ENCODE measurements at regions not wholly inside any gene's neighbourhood (a gene's known extent, or its start where the extent isn't known, plus 50 kb on each side); places are given as distances from the start of the nearest gene placed in this dataset.
"Not testable (repeated sequence)": the region's sequence is repeated elsewhere in the genome, so short reads cannot be mapped to it uniquely, and the experiment has no call there.

DNA sequence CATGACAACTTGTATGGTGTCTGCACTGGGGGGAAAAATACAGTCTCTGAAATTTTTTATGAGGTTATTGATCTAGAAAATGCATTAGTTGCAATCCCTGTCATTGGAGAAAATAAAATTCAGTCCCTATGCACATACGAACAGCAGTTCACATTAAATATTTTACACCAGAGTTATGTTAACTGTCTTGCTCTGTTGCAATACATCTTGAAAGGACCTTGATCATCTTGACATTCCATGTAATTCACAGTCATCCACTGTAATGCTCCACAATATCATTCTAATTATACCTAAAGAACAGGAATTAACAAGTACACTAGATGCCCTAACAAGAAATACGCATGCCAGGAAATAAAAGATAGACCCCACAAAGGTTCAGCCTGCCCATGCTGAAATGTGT lies 934.6 kb upstream of the PCDH10 start:
- intact Hi-C loops (cut with DNase I) = no loop called here
- Histone ChIP-seq H3K4me1 (no peaks in the 10 kb centered on the region), H3K9me3 (no peaks in the 10 kb centered on the region), H3K4me3 (no peak overlapping the region), H3K27me3 (no peaks in the 10 kb centered on the region), H3K36me3 (no peaks in the 10 kb centered on the region), H3K27ac (no peak overlapping the region)
- ATAC-seq = no peak
- 50% methylated on average over 2 of the region's 2 CpGs for WGBS (ENCODE audit: insufficient coverage, low coverage, low lambda C conversion rate, missing lambda C conversion rate)
- no peak for DNase-seq
- TF ChIP-seq, protein P1, sequence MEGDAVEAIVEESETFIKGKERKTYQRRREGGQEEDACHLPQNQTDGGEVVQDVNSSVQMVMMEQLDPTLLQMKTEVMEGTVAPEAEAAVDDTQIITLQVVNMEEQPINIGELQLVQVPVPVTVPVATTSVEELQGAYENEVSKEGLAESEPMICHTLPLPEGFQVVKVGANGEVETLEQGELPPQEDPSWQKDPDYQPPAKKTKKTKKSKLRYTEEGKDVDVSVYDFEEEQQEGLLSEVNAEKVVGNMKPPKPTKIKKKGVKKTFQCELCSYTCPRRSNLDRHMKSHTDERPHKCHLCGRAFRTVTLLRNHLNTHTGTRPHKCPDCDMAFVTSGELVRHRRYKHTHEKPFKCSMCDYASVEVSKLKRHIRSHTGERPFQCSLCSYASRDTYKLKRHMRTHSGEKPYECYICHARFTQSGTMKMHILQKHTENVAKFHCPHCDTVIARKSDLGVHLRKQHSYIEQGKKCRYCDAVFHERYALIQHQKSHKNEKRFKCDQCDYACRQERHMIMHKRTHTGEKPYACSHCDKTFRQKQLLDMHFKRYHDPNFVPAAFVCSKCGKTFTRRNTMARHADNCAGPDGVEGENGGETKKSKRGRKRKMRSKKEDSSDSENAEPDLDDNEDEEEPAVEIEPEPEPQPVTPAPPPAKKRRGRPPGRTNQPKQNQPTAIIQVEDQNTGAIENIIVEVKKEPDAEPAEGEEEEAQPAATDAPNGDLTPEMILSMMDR (IDR thresholded peaks at IDR 0.05) = no peak
- no peak for TF ChIP-seq POLR2A (IDR thresholded peaks at IDR 0.05)

DNA sequence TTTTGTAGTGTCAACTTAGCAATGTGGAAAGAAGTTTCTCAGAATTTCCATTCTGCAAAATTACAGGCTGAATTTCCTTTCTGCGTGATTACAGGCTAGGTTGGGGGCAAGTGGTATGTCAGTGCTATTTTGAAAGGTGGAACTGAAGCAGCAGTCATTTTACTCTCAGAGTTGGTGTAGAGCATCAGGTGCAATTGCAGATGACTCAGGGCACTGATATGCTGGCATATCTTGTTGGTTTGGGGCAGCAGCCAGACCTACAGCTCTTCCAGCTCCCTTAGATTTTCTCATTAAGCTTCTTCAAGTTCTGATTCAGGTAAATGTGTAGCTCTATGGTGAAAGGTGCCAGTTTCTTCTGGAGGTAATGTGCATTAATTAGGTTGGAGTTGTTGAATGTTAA lies 930.7 kb upstream of the PCDH10 start:
- no peak for ATAC-seq
- Histone ChIP-seq H3K36me3 (no peaks in the 10 kb centered on the region), H3K4me1 (no peaks in the 10 kb centered on the region), H3K4me3 (no peak overlapping the region), H3K27ac (no peak overlapping the region), H3K27me3 (no peaks in the 10 kb centered on the region), H3K9me3 (no peaks in the 10 kb centered on the region)
- TF ChIP-seq POLR2A (IDR thresholded peaks at IDR 0.05) = no peak
- TF ChIP-seq, protein P1 (IDR thresholded peaks at IDR 0.05) = no peak
- DNase-seq = no peak
- WGBS (ENCODE audit: insufficient coverage, low coverage, low lambda C conversion rate, missing lambda C conversion rate) = 56% methylated on average over 1 of the region's 1 CpG
- intact Hi-C loops (cut with DNase I) = no loop called here

DNA sequence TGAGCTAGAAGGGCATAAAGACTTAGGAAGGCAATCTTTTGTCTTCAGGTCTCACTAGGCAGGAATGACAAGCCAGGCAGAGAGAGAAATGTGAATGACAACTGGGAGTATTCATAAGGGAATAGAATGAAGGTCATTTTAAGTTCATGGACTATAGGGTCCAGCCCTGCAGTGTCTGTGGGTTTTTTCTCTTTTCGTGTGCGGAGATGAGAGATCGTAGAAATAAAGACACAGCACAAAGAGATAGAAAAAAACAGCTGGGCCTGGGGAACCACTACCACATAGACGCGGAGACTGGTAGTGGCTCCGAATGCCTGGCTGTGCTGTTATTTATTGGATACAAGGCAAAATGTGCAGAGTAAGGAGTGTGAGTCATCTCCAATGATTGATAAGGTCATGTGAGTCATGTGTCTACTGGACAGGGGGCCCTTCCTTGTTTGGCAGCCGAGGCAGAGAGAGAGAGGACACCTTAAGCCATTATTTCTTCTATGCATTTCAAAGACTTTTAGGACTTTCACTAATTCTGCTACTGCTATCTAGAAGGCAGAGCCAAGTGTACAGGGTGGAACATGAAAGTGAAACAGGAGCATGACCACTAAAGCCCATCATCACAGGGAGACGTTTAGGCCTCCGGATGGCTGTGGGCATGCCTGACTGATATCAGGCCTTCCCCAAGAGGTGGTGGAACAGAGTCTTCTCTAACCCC lies 921.8 kb upstream of the PCDH10 start:
- no peak overlapping the region for H3K27ac ChIP-seq
- H3K4me3 ChIP-seq = peak overlapping the region in 2 of 3 donors; percentile 10 to 14
- DNase-seq (no peak), ATAC-seq (peak in 3 of 4 donors; percentile 12 to 30 (median 29))
- no peaks in the 10 kb centered on the region for H3K9me3 ChIP-seq
- H3K36me3 ChIP-seq = no peaks in the 10 kb centered on the region
- H3K27me3 ChIP-seq = no peaks in the 10 kb centered on the region
- 71% methylated on average over 8 of the region's 9 CpGs for WGBS (ENCODE audit: insufficient coverage, low coverage, low lambda C conversion rate, missing lambda C conversion rate)
- intact Hi-C loops (cut with DNase I) = no loop called here
- no peaks in the 10 kb centered on the region for H3K4me1 ChIP-seq
- no peak for TF ChIP-seq POLR2A (IDR thresholded peaks at IDR 0.05)
- TF ChIP-seq, protein P1 (IDR thresholded peaks at IDR 0.05) = no peak

DNA sequence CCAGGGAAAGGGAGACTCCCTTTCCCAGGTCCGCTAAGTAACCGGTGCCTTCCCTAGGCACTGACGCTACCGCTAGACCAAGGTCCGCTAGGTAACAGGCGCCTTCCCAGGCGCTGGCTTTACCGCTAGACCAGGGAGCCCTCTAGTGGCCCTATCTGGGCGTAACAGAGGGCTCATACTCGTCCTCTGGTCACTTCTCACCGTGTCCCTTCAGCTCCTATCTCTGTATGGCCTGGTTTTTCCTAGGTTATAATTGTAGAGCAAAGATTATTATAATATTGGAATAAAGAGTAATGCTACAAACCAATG lies 921.3 kb upstream of the PCDH10 start:
- ATAC-seq = peak; percentile 60 to 83 (median 75)
- TF ChIP-seq, protein P1 (IDR thresholded peaks at IDR 0.05) = peak; percentile 19 to 50 (median 44)
- intact Hi-C loops (cut with DNase I); H3K9me3 ChIP-seq; H3K36me3 ChIP-seq; H3K27me3 ChIP-seq; H3K4me1 ChIP-seq; H3K27ac ChIP-seq: not testable (repeated sequence)
- peak overlapping the region in 2 of 3 donors; percentile 10 to 14 for H3K4me3 ChIP-seq
- peak; percentile 45 to 47 (median 45) for DNase-seq
- WGBS (ENCODE audit: insufficient coverage, low coverage, low lambda C conversion rate, missing lambda C conversion rate) = 46% methylated on average over 5 of the region's 11 CpGs

DNA sequence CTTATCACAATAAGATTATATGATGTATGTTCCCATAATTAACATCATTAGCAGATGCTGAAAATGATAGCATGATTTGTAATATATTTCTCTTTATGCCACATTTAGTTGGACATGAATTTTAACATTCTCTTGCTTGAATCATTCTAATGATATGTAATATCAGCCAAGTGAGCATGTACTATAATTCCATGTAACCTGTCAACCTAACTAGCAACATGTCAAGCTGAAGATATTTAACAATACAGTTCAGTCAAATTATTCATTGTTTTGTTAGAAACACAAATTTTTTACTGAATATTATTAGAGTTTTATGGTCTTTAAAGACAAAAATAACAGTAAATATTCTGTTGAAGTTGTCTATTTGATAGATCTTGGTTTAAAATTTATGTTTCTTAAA lies 920.4 kb upstream of the PCDH10 start:
- no peak overlapping the region for H3K27ac ChIP-seq

More for the DNA sequence above, 920.4 kb upstream of the PCDH10 start:
- Histone ChIP-seq H3K4me1 (no peaks in the 10 kb centered on the region), H3K9me3 (no peaks in the 10 kb centered on the region), H3K4me3 (no peak overlapping the region), H3K36me3 (no peaks in the 10 kb centered on the region), H3K27me3 (no peaks in the 10 kb centered on the region)
- intact Hi-C loops (cut with DNase I) = no loop called here
- no peak for ATAC-seq
- DNase-seq = no peak
- no peak for TF ChIP-seq POLR2A (IDR thresholded peaks at IDR 0.05)
- TF ChIP-seq, protein P1 (IDR thresholded peaks at IDR 0.05) = no peak

Data from right lobe of liver (tissue), 6 donors.